ENCODE measurements at regions not wholly inside any gene's neighbourhood (a gene's known extent, or its start where the extent isn't known, plus 50 kb on each side); places are given as distances from the start of the nearest gene placed in this dataset.

DNA sequence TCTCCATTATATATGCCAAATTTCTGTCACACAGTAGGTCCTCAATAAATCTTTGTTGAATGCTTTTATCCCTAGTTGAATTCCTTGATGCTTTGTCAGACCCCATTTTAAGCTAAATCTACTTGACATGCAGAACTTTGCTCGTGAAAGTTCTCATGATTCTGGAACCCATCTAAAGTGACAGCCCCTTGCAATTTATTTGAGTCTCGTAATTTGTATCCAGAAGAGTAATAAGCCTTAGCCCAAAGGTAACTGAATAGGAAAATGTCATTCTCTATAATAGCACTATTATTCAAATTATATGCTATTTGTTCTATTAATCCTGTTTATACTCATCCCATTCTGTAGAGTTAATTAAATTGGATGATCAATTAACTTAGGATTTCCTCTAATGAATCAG, 466.6 kb upstream of the OLFM3 start:
- TF ChIP-seq CTCF (IDR thresholded peaks at IDR 0.05; ENCODE audit: poor library complexity) = no peak
- TF ChIP-seq EZH2 (IDR thresholded peaks at IDR 0.05; ENCODE audit: borderline replicate concordance) = no peak
- TF ChIP-seq EZH2phosphoT487 (IDR thresholded peaks at IDR 0.05; ENCODE audit: low read depth, severe bottlenecking, unreplicated experiment) = no peak
